ENCODE measurements at regions not wholly inside any gene's neighbourhood (a gene's known extent, or its start where the extent isn't known, plus 50 kb on each side); places are given as distances from the start of the nearest gene placed in this dataset.

GRCh38 chr2:122062506-122062905 is 307.1 kb downstream of the TSN start:
- Histone ChIP-seq H3K4me1 (ENCODE audit: control insufficient read depth in 2 of 2, insufficient read depth in 2 of 2, low read length in 2 of 2) (peaks cover 0 to 3% of the 10 kb centered on the region in 2 donors), H3K9me3 (ENCODE audit: control insufficient read depth in 2 of 2, insufficient read depth in 1 of 2, low read length in 1 of 2) (no peaks in the 10 kb centered on the region), H3K36me3 (ENCODE audit: control insufficient read depth in 2 of 2, insufficient read depth in 2 of 2, low read length in 1 of 2) (no peaks in the 10 kb centered on the region), H3K27me3 (ENCODE audit: control insufficient read depth in 2 of 2, insufficient read depth in 1 of 2, low read length in 1 of 2) (no peaks in the 10 kb centered on the region), H3K4me3 (ENCODE audit: low read length in 2 of 2) (no peak overlapping the region), H3K27ac (ENCODE audit: low read depth in 1 of 2, low read length in 1 of 2) (no peak overlapping the region)
- 74% methylated on average over 4 of the region's 4 CpGs for WGBS
- no peak for DNase-seq (ENCODE audit: low read depth in 6 of 9, low spot score in 9 of 9)

GRCh38 chr2:122063716-122064115 is 308.3 kb downstream of the TSN start:
- H3K27ac ChIP-seq (ENCODE audit: low read depth in 1 of 2, low read length in 1 of 2): no peak overlapping the region
- H3K27me3 ChIP-seq (ENCODE audit: control insufficient read depth in 2 of 2, insufficient read depth in 1 of 2, low read length in 1 of 2): no peaks in the 10 kb centered on the region
- H3K36me3 ChIP-seq (ENCODE audit: control insufficient read depth in 2 of 2, insufficient read depth in 2 of 2, low read length in 1 of 2): no peaks in the 10 kb centered on the region
- no peak overlapping the region for H3K4me3 ChIP-seq (ENCODE audit: low read length in 2 of 2)
- peaks cover 0 to 3% of the 10 kb centered on the region in 2 donors for H3K4me1 ChIP-seq (ENCODE audit: control insufficient read depth in 2 of 2, insufficient read depth in 2 of 2, low read length in 2 of 2)
- 96% methylated on average over 3 of the region's 3 CpGs for WGBS
- H3K9me3 ChIP-seq (ENCODE audit: control insufficient read depth in 2 of 2, insufficient read depth in 1 of 2, low read length in 1 of 2): no peaks in the 10 kb centered on the region
- no peak for DNase-seq (ENCODE audit: low read depth in 6 of 9, low spot score in 9 of 9)

DNA sequence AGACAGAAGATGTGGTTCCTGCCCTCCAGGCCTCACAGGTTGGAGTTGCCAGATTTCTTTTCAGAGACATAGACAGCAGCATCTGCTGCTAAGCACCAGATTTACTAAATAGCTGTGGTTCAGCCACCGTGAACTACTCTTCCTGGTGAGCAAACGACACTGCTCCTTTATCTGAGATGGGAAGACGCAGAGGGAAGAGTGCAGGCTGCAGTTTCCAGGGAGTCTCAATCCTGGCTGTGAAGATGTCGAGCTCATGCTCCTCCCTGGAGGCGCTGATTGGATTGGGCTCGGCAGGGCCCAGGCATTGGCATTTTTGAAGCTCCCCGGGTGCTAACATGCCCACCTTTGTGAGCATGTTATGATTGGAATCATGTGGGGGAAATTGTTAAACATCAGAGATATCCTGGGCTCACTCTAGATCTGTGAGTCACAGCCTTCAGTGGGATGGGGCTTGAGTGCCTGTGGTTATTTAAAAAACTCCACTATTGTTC is 314.8 kb downstream of the TSN start:
- H3K4me3 ChIP-seq (ENCODE audit: low read length in 2 of 2): no peak overlapping the region
- H3K27ac ChIP-seq (ENCODE audit: low read depth in 1 of 2, low read length in 1 of 2): no peak overlapping the region
- no peak for DNase-seq (ENCODE audit: low read depth in 6 of 9, low spot score in 9 of 9)
- no peaks in the 10 kb centered on the region for H3K4me1 ChIP-seq (ENCODE audit: control insufficient read depth in 2 of 2, insufficient read depth in 2 of 2, low read length in 2 of 2)
- no peaks in the 10 kb centered on the region for H3K27me3 ChIP-seq (ENCODE audit: control insufficient read depth in 2 of 2, insufficient read depth in 1 of 2, low read length in 1 of 2)
- no peaks in the 10 kb centered on the region for H3K9me3 ChIP-seq (ENCODE audit: control insufficient read depth in 2 of 2, insufficient read depth in 1 of 2, low read length in 1 of 2)
- WGBS: 95% methylated on average over 7 of the region's 7 CpGs
- H3K36me3 ChIP-seq (ENCODE audit: control insufficient read depth in 2 of 2, insufficient read depth in 2 of 2, low read length in 1 of 2): no peaks in the 10 kb centered on the region

GRCh38 chr2:122072666-122073065 is 317.2 kb downstream of the TSN start:
- H3K36me3 ChIP-seq (ENCODE audit: control insufficient read depth in 2 of 2, insufficient read depth in 2 of 2, low read length in 1 of 2): no peaks in the 10 kb centered on the region
- H3K4me3 ChIP-seq (ENCODE audit: low read length in 2 of 2): no peak overlapping the region
- DNase-seq (ENCODE audit: low read depth in 6 of 9, low spot score in 9 of 9): no peak
- H3K27me3 ChIP-seq (ENCODE audit: control insufficient read depth in 2 of 2, insufficient read depth in 1 of 2, low read length in 1 of 2): no peaks in the 10 kb centered on the region
- no peak overlapping the region for H3K27ac ChIP-seq (ENCODE audit: low read depth in 1 of 2, low read length in 1 of 2)
- WGBS: 96% methylated on average over 4 of the region's 4 CpGs
- no peaks in the 10 kb centered on the region for H3K4me1 ChIP-seq (ENCODE audit: control insufficient read depth in 2 of 2, insufficient read depth in 2 of 2, low read length in 2 of 2)
- no peaks in the 10 kb centered on the region for H3K9me3 ChIP-seq (ENCODE audit: control insufficient read depth in 2 of 2, insufficient read depth in 1 of 2, low read length in 1 of 2)

DNA sequence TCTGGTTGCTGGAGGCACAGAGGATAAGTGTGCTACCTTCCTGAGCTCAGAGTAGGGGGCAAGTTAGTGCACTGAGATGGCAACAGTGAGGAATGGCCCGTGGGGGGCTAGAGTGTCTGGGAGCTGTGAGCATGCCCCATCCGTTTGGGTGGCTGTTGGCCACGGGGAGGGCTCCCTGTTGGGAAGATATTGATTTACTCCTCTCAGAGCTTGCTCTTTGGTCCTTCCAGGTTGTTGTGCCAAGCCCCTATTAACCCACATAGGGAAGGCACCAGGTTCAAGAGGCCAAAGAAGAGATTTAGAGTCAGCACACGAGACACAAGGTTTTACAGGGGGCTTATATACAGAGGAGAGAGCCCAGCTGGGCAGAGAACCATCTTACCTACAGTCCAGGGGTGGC is 318.8 kb downstream of the TSN start:
- no peak for DNase-seq (ENCODE audit: low read depth in 6 of 9, low spot score in 9 of 9)
- Histone ChIP-seq H3K27ac (ENCODE audit: low read depth in 1 of 2, low read length in 1 of 2) (no peak overlapping the region), H3K4me3 (ENCODE audit: low read length in 2 of 2) (no peak overlapping the region), H3K9me3 (ENCODE audit: control insufficient read depth in 2 of 2, insufficient read depth in 1 of 2, low read length in 1 of 2) (no peaks in the 10 kb centered on the region), H3K36me3 (ENCODE audit: control insufficient read depth in 2 of 2, insufficient read depth in 2 of 2, low read length in 1 of 2) (no peaks in the 10 kb centered on the region), H3K27me3 (ENCODE audit: control insufficient read depth in 2 of 2, insufficient read depth in 1 of 2, low read length in 1 of 2) (no peaks in the 10 kb centered on the region), H3K4me1 (ENCODE audit: control insufficient read depth in 2 of 2, insufficient read depth in 2 of 2, low read length in 2 of 2) (no peaks in the 10 kb centered on the region)
- 94% methylated on average over 4 of the region's 4 CpGs for WGBS

GRCh38 chr2:122075381-122075780 is 319.9 kb downstream of the TSN start:
- no peaks in the 10 kb centered on the region for H3K27me3 ChIP-seq (ENCODE audit: control insufficient read depth in 2 of 2, insufficient read depth in 1 of 2, low read length in 1 of 2)
- no peak for DNase-seq (ENCODE audit: low read depth in 6 of 9, low spot score in 9 of 9)
- H3K4me1 ChIP-seq (ENCODE audit: control insufficient read depth in 2 of 2, insufficient read depth in 2 of 2, low read length in 2 of 2): no peaks in the 10 kb centered on the region
- no peaks in the 10 kb centered on the region for H3K9me3 ChIP-seq (ENCODE audit: control insufficient read depth in 2 of 2, insufficient read depth in 1 of 2, low read length in 1 of 2)
- 97% methylated on average over 4 of the region's 4 CpGs for whole genome bisulfite sequencing
- H3K4me3 ChIP-seq (ENCODE audit: low read length in 2 of 2): no peak overlapping the region
- no peak overlapping the region for H3K27ac ChIP-seq (ENCODE audit: low read depth in 1 of 2, low read length in 1 of 2)
- no peaks in the 10 kb centered on the region for H3K36me3 ChIP-seq (ENCODE audit: control insufficient read depth in 2 of 2, insufficient read depth in 2 of 2, low read length in 1 of 2)

GRCh38 chr2:122077114-122077513 is 321.7 kb downstream of the TSN start:
- no peak for DNase-seq (ENCODE audit: low read depth in 6 of 9, low spot score in 9 of 9)
- no peaks in the 10 kb centered on the region for H3K27me3 ChIP-seq (ENCODE audit: control insufficient read depth in 2 of 2, insufficient read depth in 1 of 2, low read length in 1 of 2)
- WGBS: 97% methylated on average over 3 of the region's 3 CpGs
- H3K4me3 ChIP-seq (ENCODE audit: low read length in 2 of 2): no peak overlapping the region
- H3K4me1 ChIP-seq (ENCODE audit: control insufficient read depth in 2 of 2, insufficient read depth in 2 of 2, low read length in 2 of 2): no peaks in the 10 kb centered on the region
- no peaks in the 10 kb centered on the region for H3K9me3 ChIP-seq (ENCODE audit: control insufficient read depth in 2 of 2, insufficient read depth in 1 of 2, low read length in 1 of 2)
- H3K27ac ChIP-seq (ENCODE audit: low read depth in 1 of 2, low read length in 1 of 2): no peak overlapping the region
- H3K36me3 ChIP-seq (ENCODE audit: control insufficient read depth in 2 of 2, insufficient read depth in 2 of 2, low read length in 1 of 2): no peaks in the 10 kb centered on the region

GRCh38 chr2:122077771-122078170 is 322.3 kb downstream of the TSN start:
- no peak overlapping the region for H3K4me3 ChIP-seq (ENCODE audit: low read length in 2 of 2)
- no peak for DNase-seq (ENCODE audit: low read depth in 6 of 9, low spot score in 9 of 9)
- 95% methylated on average over 4 of the region's 4 CpGs for WGBS

GRCh38 chr2:122078451-122078850 is 323.0 kb downstream of the TSN start:
- Histone ChIP-seq H3K4me1 (ENCODE audit: control insufficient read depth in 2 of 2, insufficient read depth in 2 of 2, low read length in 2 of 2) (no peaks in the 10 kb centered on the region), H3K36me3 (ENCODE audit: control insufficient read depth in 2 of 2, insufficient read depth in 2 of 2, low read length in 1 of 2) (no peaks in the 10 kb centered on the region), H3K27ac (ENCODE audit: low read depth in 1 of 2, low read length in 1 of 2) (no peak overlapping the region), H3K4me3 (ENCODE audit: low read length in 2 of 2) (no peak overlapping the region), H3K9me3 (ENCODE audit: control insufficient read depth in 2 of 2, insufficient read depth in 1 of 2, low read length in 1 of 2) (no peaks in the 10 kb centered on the region), H3K27me3 (ENCODE audit: control insufficient read depth in 2 of 2, insufficient read depth in 1 of 2, low read length in 1 of 2) (no peaks in the 10 kb centered on the region)
- no peak for DNase-seq (ENCODE audit: low read depth in 6 of 9, low spot score in 9 of 9)
- 95% methylated on average over 3 of the region's 3 CpGs for WGBS

More at GRCh38 chr2:122077771-122078170, 322.3 kb downstream of the TSN start:
- Histone ChIP-seq H3K4me1 (ENCODE audit: control insufficient read depth in 2 of 2, insufficient read depth in 2 of 2, low read length in 2 of 2) (no peaks in the 10 kb centered on the region), H3K9me3 (ENCODE audit: control insufficient read depth in 2 of 2, insufficient read depth in 1 of 2, low read length in 1 of 2) (no peaks in the 10 kb centered on the region), H3K27ac (ENCODE audit: low read depth in 1 of 2, low read length in 1 of 2) (no peak overlapping the region), H3K36me3 (ENCODE audit: control insufficient read depth in 2 of 2, insufficient read depth in 2 of 2, low read length in 1 of 2) (no peaks in the 10 kb centered on the region), H3K27me3 (ENCODE audit: control insufficient read depth in 2 of 2, insufficient read depth in 1 of 2, low read length in 1 of 2) (no peaks in the 10 kb centered on the region)

DNA sequence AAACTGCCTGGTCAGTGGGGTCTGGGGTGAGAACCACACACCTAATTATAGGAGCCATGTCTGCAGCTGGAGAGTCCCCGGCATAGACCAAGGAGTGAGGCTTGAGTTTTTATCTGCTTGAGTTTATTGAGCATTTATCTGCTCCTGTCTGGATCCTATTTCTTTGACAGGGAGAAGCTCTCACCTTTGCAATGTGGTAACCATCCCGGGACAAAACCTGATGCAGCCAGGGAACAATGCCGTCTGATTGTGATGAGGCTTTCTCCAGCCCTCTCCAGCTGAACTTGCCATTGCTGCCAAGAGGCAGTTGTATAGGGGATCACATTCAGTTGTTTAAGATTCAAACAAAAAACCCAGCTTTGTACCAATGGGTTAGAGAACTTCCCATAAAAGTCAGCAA is 324.4 kb downstream of the TSN start:
- Histone ChIP-seq H3K4me1 (ENCODE audit: control insufficient read depth in 2 of 2, insufficient read depth in 2 of 2, low read length in 2 of 2) (no peaks in the 10 kb centered on the region), H3K9me3 (ENCODE audit: control insufficient read depth in 2 of 2, insufficient read depth in 1 of 2, low read length in 1 of 2) (no peaks in the 10 kb centered on the region), H3K27ac (ENCODE audit: low read depth in 1 of 2, low read length in 1 of 2) (no peak overlapping the region), H3K27me3 (ENCODE audit: control insufficient read depth in 2 of 2, insufficient read depth in 1 of 2, low read length in 1 of 2) (no peaks in the 10 kb centered on the region), H3K4me3 (ENCODE audit: low read length in 2 of 2) (no peak overlapping the region), H3K36me3 (ENCODE audit: control insufficient read depth in 2 of 2, insufficient read depth in 2 of 2, low read length in 1 of 2) (no peaks in the 10 kb centered on the region)
- no peak for DNase-seq (ENCODE audit: low read depth in 6 of 9, low spot score in 9 of 9)
- 98% methylated on average over 3 of the region's 3 CpGs for WGBS
